ENCODE measurements at regions not wholly inside any gene's neighbourhood (a gene's known extent, or its start where the extent isn't known, plus 50 kb on each side); places are given as distances from the start of the nearest gene placed in this dataset.

GRCh38 chr11:25317216-25317615, 820.4 kb downstream of the LUZP2 start:
- Histone ChIP-seq H3K79me2 (ENCODE audit: insufficient read depth, low read length) (no peaks in the 10 kb centered on the region), H3K27ac (ENCODE audit: low read depth, low read length) (no peak overlapping the region), H3K9me2 (ENCODE audit: insufficient read depth) (no peaks in the 10 kb centered on the region), H3K36me3 (ENCODE audit: control insufficient read depth in 1 of 2, insufficient read depth in 2 of 2, low read length in 2 of 2) (no peaks in the 10 kb centered on the region), H4K20me1 (ENCODE audit: insufficient read depth) (no peaks in the 10 kb centered on the region), H3K9me3 (ENCODE audit: control insufficient read depth in 1 of 2, insufficient read depth in 1 of 2, low read depth in 1 of 2, low read length in 2 of 2) (peaks cover 0 to 11% of the 10 kb centered on the region in 2 experiments; a peak in 2 of 4 replicates), H3K4me2 (ENCODE audit: low read length) (no peak overlapping the region), H3K4me3 (replicated peaks in 1 of 2; ENCODE audit: low read depth in 1 of 2, low read length in 2 of 2) (no peak overlapping the region), H2AFZ (ENCODE audit: low read depth, low read length, poor library complexity, severe bottlenecking) (no peak overlapping the region), H3K4me1 (ENCODE audit: control insufficient read depth in 1 of 2, insufficient read depth in 2 of 2, low read length in 2 of 2) (no peaks in the 10 kb centered on the region), H3K9ac (ENCODE audit: low read length) (no peak overlapping the region), H3K27me3 (ENCODE audit: insufficient read depth, low read length) (no peaks in the 10 kb centered on the region)
- POLR2A ChIA-PET: no interaction called here
- TF ChIP-seq YY1 (IDR thresholded peaks at IDR 0.05; ENCODE audit: extremely low read depth, insufficient replicate concordance, low read depth, low read length) (no peak), RAD21 (IDR thresholded peaks at IDR 0.05; ENCODE audit: low read depth) (no peak), CEBPB (IDR thresholded peaks at IDR 0.05; ENCODE audit: low read depth) (no peak), SRF (IDR thresholded peaks at IDR 0.05; ENCODE audit: low read depth) (no peak), ZBTB33 (IDR thresholded peaks at IDR 0.05; ENCODE audit: extremely low read depth, insufficient replicate concordance, low read length) (no peak), POLR2AphosphoS5 (IDR thresholded peaks at IDR 0.05; ENCODE audit: low read depth, low read length) (no peak), EZH2 (IDR thresholded peaks at IDR 0.05) (no peak), ZFX (IDR thresholded peaks at IDR 0.05) (no peak), TCF7L2 (IDR thresholded peaks at IDR 0.05; ENCODE audit: borderline replicate concordance, extremely low read depth, insufficient read depth, insufficient read length) (no peak)
- RAD21 ChIA-PET (ENCODE audit: low non-redundant PET in 1 of 2, low total read pairs in 2 of 2, uncharacterized antibody in 2 of 2, unreplicated experiment in 2 of 2): no interaction called here
- CTCF ChIA-PET: no interaction called here
- intact Hi-C loops (cut with micrococcal nuclease): no loop called here
- DNase-seq (ENCODE audit: low read depth, low spot score) (no peak), ATAC-seq (no peak)
- BruUV-seq (replicated peaks): no TSS peak

GRCh38 chr11:25319127-25319526, 822.3 kb downstream of the LUZP2 start:
- Histone ChIP-seq H3K4me1 (ENCODE audit: control insufficient read depth in 1 of 2, insufficient read depth in 2 of 2, low read length in 2 of 2) (no peaks in the 10 kb centered on the region), H4K20me1 (ENCODE audit: insufficient read depth) (no peaks in the 10 kb centered on the region), H3K4me2 (ENCODE audit: low read length) (no peak overlapping the region), H3K36me3 (ENCODE audit: control insufficient read depth in 1 of 2, insufficient read depth in 2 of 2, low read length in 2 of 2) (no peaks in the 10 kb centered on the region), H3K79me2 (ENCODE audit: insufficient read depth, low read length) (no peaks in the 10 kb centered on the region), H3K27ac (ENCODE audit: low read depth, low read length) (no peak overlapping the region), H3K9me2 (ENCODE audit: insufficient read depth) (no peaks in the 10 kb centered on the region), H2AFZ (ENCODE audit: low read depth, low read length, poor library complexity, severe bottlenecking) (no peak overlapping the region), H3K9ac (ENCODE audit: low read length) (no peak overlapping the region), H3K4me3 (replicated peaks in 1 of 2; ENCODE audit: low read depth in 1 of 2, low read length in 2 of 2) (no peak overlapping the region), H3K9me3 (ENCODE audit: control insufficient read depth in 1 of 2, insufficient read depth in 1 of 2, low read depth in 1 of 2, low read length in 2 of 2) (peaks cover 0 to 11% of the 10 kb centered on the region in 2 experiments; a peak in 2 of 4 replicates), H3K27me3 (ENCODE audit: insufficient read depth, low read length) (no peaks in the 10 kb centered on the region)
- ChIA-PET RAD21 (ENCODE audit: low non-redundant PET in 1 of 2, low total read pairs in 2 of 2, uncharacterized antibody in 2 of 2, unreplicated experiment in 2 of 2) (no interaction called here), POLR2A (no interaction called here), CTCF (no interaction called here)
- DNase-seq (ENCODE audit: low read depth, low spot score): no peak
- no peak for ATAC-seq
- BruUV-seq (replicated peaks): no TSS peak
- intact Hi-C loops (cut with micrococcal nuclease): no loop called here
- TF ChIP-seq SIN3A (IDR thresholded peaks at IDR 0.05; ENCODE audit: low read depth) (no peak), SP1 (IDR thresholded peaks at IDR 0.05; ENCODE audit: low read depth) (no peak), EZH2 (IDR thresholded peaks at IDR 0.05) (no peak), CTCF (IDR thresholded peaks at IDR 0.05 in 2 of 3, conservative IDR thresholded peaks at IDR 0.05 in 1 of 3; ENCODE audit: borderline replicate concordance in 1 of 3, insufficient read depth in 1 of 3, low read depth in 2 of 3, low read length in 2 of 3) (no peak), CEBPB (IDR thresholded peaks at IDR 0.05; ENCODE audit: low read depth) (no peak), ZBTB33 (IDR thresholded peaks at IDR 0.05; ENCODE audit: extremely low read depth, insufficient replicate concordance, low read length) (no peak), TCF7L2 (IDR thresholded peaks at IDR 0.05; ENCODE audit: borderline replicate concordance, extremely low read depth, insufficient read depth, insufficient read length) (no peak), SRF (IDR thresholded peaks at IDR 0.05; ENCODE audit: low read depth) (no peak), ZFX (IDR thresholded peaks at IDR 0.05) (no peak), RAD21 (IDR thresholded peaks at IDR 0.05; ENCODE audit: low read depth) (no peak), FOSL1 (IDR thresholded peaks at IDR 0.05; ENCODE audit: low read depth) (no peak), EZH2phosphoT487 (IDR thresholded peaks at IDR 0.05; ENCODE audit: borderline replicate concordance) (no peak)

Data from HCT116 (cell line).